G401 (cell line): ENCODE measurements at regions not wholly inside any gene's neighbourhood (a gene's known extent, or its start where the extent isn't known, plus 50 kb on each side); places are given as distances from the start of the nearest gene placed in this dataset.

ENCODE experiments used
- DNase-seq: peaks from one replicate; pipeline ENCODE4 v3.0.0-alpha.2; 2015; ENCODE audit warnings: low spot score
- in situ Hi-C: cut with HindIII; loops from 2 replicates; pipeline ENCODE4 v1.10.0; 2016; ENCODE audit warnings: low sequenced_read_pairs, mixed read lengths

- in situ Hi-C loops: no loop called here
- no peak for DNase-seq
Measured at GRCh38 chr12:116656306-116656705, 81.6 kb downstream of the SPRING1 start.

- no peak for DNase-seq
- in situ Hi-C loops: no loop called here
Measured at GRCh38 chr12:116654226-116654743, 83.6 kb downstream of the SPRING1 start.

- DNase-seq: no peak
- in situ Hi-C loops: no loop called here
Measured at GRCh38 chr12:116651089-116651488, 86.8 kb downstream of the SPRING1 start.

- in situ Hi-C loops: no loop called here
- DNase-seq: no peak
Measured at GRCh38 chr12:116650585-116651087, 87.2 kb downstream of the SPRING1 start.

GRCh38 chr12:116650062-116650461, 87.8 kb downstream of the SPRING1 start:
- in situ Hi-C loops: no loop called here
- DNase-seq: no peak

GRCh38 chr12:116647813-116648212, 88.6 kb downstream of the MAP1LC3B2 start:
- in situ Hi-C loops: no loop called here

GRCh38 chr12:116646901-116647300, 87.7 kb downstream of the MAP1LC3B2 start:
- no peak for DNase-seq
- in situ Hi-C loops: no loop called here

More at GRCh38 chr12:116647813-116648212, 88.6 kb downstream of the MAP1LC3B2 start:
- no peak for DNase-seq

- in situ Hi-C loops: no loop called here
- DNase-seq: no peak
Measured at GRCh38 chr12:116644806-116645205, 85.6 kb downstream of the MAP1LC3B2 start.

GRCh38 chr12:116642683-116643082, 83.5 kb downstream of the MAP1LC3B2 start:
- in situ Hi-C loops: no loop called here

GRCh38 chr12:116642106-116642505, 82.9 kb downstream of the MAP1LC3B2 start:
- no peak for DNase-seq
- in situ Hi-C loops: no loop called here

More at GRCh38 chr12:116642683-116643082, 83.5 kb downstream of the MAP1LC3B2 start:
- DNase-seq: no peak

- in situ Hi-C loops: no loop called here
Measured at GRCh38 chr12:116640281-116640680, 81.1 kb downstream of the MAP1LC3B2 start.

GRCh38 chr12:116639765-116640164, 80.6 kb downstream of the MAP1LC3B2 start:
- in situ Hi-C loops: no loop called here
- no peak for DNase-seq

More at GRCh38 chr12:116640281-116640680, 81.1 kb downstream of the MAP1LC3B2 start:
- DNase-seq: no peak

- in situ Hi-C loops: no loop called here
- DNase-seq: no peak
Measured at GRCh38 chr12:116638376-116638775, 79.2 kb downstream of the MAP1LC3B2 start.

- DNase-seq: no peak
- in situ Hi-C loops: no loop called here
Measured at GRCh38 chr12:116637589-116638150, 78.5 kb downstream of the MAP1LC3B2 start.

GRCh38 chr12:116636608-116637519, 77.7 kb downstream of the MAP1LC3B2 start:
- no peak for DNase-seq
- in situ Hi-C loops: no loop called here

GRCh38 chr12:116635487-116635886, 76.3 kb downstream of the MAP1LC3B2 start:
- in situ Hi-C loops: no loop called here
- no peak for DNase-seq

GRCh38 chr12:116633476-116633875, 74.3 kb downstream of the MAP1LC3B2 start:
- DNase-seq: no peak
- in situ Hi-C loops: no loop called here

GRCh38 chr12:116631619-116632018, 72.4 kb downstream of the MAP1LC3B2 start:
- DNase-seq: no peak
- in situ Hi-C loops: no loop called here

GRCh38 chr12:116630762-116631161, 71.6 kb downstream of the MAP1LC3B2 start:
- DNase-seq: no peak
- in situ Hi-C loops: no loop called here

- DNase-seq: no peak
- in situ Hi-C loops: no loop called here
Measured at GRCh38 chr12:116629480-116629879, 70.3 kb downstream of the MAP1LC3B2 start.
